A673 (cell line): ENCODE measurements at regions not wholly inside any gene's neighbourhood (a gene's known extent, or its start where the extent isn't known, plus 50 kb on each side); places are given as distances from the start of the nearest gene placed in this dataset.

Experiments used
- EZH2 ChIP-seq: fragments of 200-600 bp; sonication (generic); IDR thresholded peaks from 2 replicates; pipeline ENCODE4 v1.6.1; 2017; ENCODE audit warnings: borderline replicate concordance, low read depth, mild to moderate bottlenecking, mixed read lengths, antibody characterized with exemption, low read length; ENCODE audit not compliant: poor library complexity, severe bottlenecking
- TF ChIP-seq, protein P1 (sequence below): fragments of 300-800, 200-600 bp; sonication (generic); conservative IDR thresholded peaks from 2 replicates; pipeline ENCODE4 v1.5.1; 2017; ENCODE audit warnings: low read depth, mild to moderate bottlenecking, antibody characterized with exemption, low read length, moderate library complexity, mixed read lengths

DNA sequence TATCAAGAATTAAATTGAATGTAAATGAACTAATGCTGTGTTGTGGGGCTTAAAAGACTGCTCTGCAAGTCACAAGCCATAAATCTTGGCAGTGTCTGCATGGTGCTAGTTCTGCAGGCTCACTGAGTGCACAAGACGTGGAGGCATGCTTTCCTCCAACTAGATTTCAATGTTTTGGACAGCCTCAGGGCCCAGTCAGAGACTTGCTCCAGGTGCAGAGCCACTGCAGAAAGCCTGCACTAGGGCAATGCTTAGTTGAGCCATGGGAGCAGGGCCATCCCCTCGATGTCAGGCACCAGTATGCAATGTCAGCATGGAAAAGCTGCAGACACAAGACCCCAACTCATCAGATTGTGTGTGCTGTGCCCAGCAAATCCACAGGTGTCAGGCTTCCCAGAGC, 234.5 kb upstream of the CDIN1 start:
- TF ChIP-seq, protein P1, sequence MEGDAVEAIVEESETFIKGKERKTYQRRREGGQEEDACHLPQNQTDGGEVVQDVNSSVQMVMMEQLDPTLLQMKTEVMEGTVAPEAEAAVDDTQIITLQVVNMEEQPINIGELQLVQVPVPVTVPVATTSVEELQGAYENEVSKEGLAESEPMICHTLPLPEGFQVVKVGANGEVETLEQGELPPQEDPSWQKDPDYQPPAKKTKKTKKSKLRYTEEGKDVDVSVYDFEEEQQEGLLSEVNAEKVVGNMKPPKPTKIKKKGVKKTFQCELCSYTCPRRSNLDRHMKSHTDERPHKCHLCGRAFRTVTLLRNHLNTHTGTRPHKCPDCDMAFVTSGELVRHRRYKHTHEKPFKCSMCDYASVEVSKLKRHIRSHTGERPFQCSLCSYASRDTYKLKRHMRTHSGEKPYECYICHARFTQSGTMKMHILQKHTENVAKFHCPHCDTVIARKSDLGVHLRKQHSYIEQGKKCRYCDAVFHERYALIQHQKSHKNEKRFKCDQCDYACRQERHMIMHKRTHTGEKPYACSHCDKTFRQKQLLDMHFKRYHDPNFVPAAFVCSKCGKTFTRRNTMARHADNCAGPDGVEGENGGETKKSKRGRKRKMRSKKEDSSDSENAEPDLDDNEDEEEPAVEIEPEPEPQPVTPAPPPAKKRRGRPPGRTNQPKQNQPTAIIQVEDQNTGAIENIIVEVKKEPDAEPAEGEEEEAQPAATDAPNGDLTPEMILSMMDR: no peak
- no peak for TF ChIP-seq EZH2
